ENCODE measurements at regions not wholly inside any gene's neighbourhood (a gene's known extent, or its start where the extent isn't known, plus 50 kb on each side); places are given as distances from the start of the nearest gene placed in this dataset.

GRCh38 chr2:44056947-44057346 lies 61.2 kb upstream of the LRPPRC start:
- TF ChIP-seq CTCF (IDR thresholded peaks at IDR 0.05), result no peak
- no peak for TF ChIP-seq POLR2A (IDR thresholded peaks at IDR 0.05)

All from adrenal gland (tissue), 5 donors.